K562 (cell line): ENCODE measurements at regions not wholly inside any gene's neighbourhood (a gene's known extent, or its start where the extent isn't known, plus 50 kb on each side); places are given as distances from the start of the nearest gene placed in this dataset.

ENCODE experiments used
- ATAC-seq: fragments of 200-7000 bp; cut with Tn5 transposase; 3 replicates; pipeline ENCODE4 v1.9.1; 2020; ENCODE audit warnings: moderate library complexity
- BruUV-seq: library from RNA; stranded (reverse); fragments of 400-500 nt; replicated peaks from 2 replicates; lab custom pipeline; 2021; lab: Mats Ljungman, UMichigan
- CTCF ChIA-PET: fragments of 300-600 bp; formaldehyde crosslinking; extraction: SDS; loops from one replicate; lab custom pipeline; 2021; ENCODE audit warnings: low intra/inter-chr PET ratio; lab: Yijun Ruan, JAX
- POLR2A ChIA-PET: fragments of 300-600, 350-650 bp; sonication (Branson Sonifier 250); formaldehyde crosslinking; extraction: SDS; loops from one replicate; lab custom pipeline; 2021; ENCODE audit warnings: antibody characterized with exemption, inconsistent platforms; lab: Yijun Ruan, JAX
- DNase-seq, 4 experiments: peaks; one replicate each; pipeline versions ENCODE4 v3.0.0 to v3.0.0-alpha.2; 2011 to 2018; ENCODE audit warnings: low spot score in 3 of 4, mixed read lengths in 3 of 4; ENCODE audit errors: extremely low read depth in 1 of 4
- FAIRE-seq: peaks from 2 replicates; lab custom pipeline; 2011; peaks lifted over from hg19 to GRCh38; lab: Jason Lieb, UNC
- H2AFZ ChIP-seq: 2 replicates; pipeline ENCODE4 v1.6.0; 2011; ENCODE audit warnings: low read depth, low read length, control low read depth, inconsistent platforms
- H3K27ac ChIP-seq: fragments of 200-600 bp; 3 replicates; pipeline ENCODE4 v1.8.0; 2011; ENCODE audit warnings: low read depth, mild to moderate bottlenecking, control low read depth, inconsistent platforms, low read length, moderate library complexity, mixed read lengths; ENCODE audit errors: extremely low read depth
- H3K27me3 ChIP-seq, 2 experiments: fragments of 300-600 bp in 1 of 2; 2 replicates in 1 of 2; 3 replicates in 1 of 2; pipeline versions ENCODE4 v1.6.0 to v1.8.0; 2011; ENCODE audit warnings: inconsistent platforms in 2 of 2, low read length in 2 of 2, mild to moderate bottlenecking in 1 of 2, mixed read lengths in 1 of 2, moderate library complexity in 1 of 2; ENCODE audit not compliant: control insufficient read depth in 2 of 2, insufficient read depth in 2 of 2
- H3K36me3 ChIP-seq: fragments of 300-600 bp; 3 replicates; pipeline ENCODE4 v1.8.0; 2011; ENCODE audit warnings: mild to moderate bottlenecking, low read length, inconsistent platforms; ENCODE audit not compliant: control insufficient read depth, insufficient read depth
- H3K4me1 ChIP-seq, 2 experiments: fragments of 200-600 bp in 1 of 2; replicated peaks in 1 of 2; 2 replicates in 1 of 2; 3 replicates in 1 of 2; pipeline versions ENCODE4 v1.5.1 to v1.8.0; 2011; ENCODE audit warnings: inconsistent platforms in 2 of 2, low read length in 2 of 2, mild to moderate bottlenecking in 1 of 2, mixed read lengths in 1 of 2, moderate library complexity in 1 of 2; ENCODE audit not compliant: control insufficient read depth in 2 of 2, insufficient read depth in 2 of 2
- H3K4me2 ChIP-seq: 2 replicates; pipeline ENCODE4 v1.6.1; 2011; ENCODE audit warnings: low read length, control low read depth, inconsistent platforms, mixed read lengths; ENCODE audit not compliant: insufficient read depth
- H3K4me3 ChIP-seq: fragments of 200-600 bp; sonication (generic), shearing (Covaris generic); 2 replicates; pipeline ENCODE4 v1.5.1; 2016; ENCODE audit warnings: control low read depth, inconsistent platforms
- H3K79me2 ChIP-seq: fragments of 200-600 bp; 3 replicates; pipeline ENCODE4 v1.8.0; 2011; ENCODE audit warnings: low read length, inconsistent platforms; ENCODE audit not compliant: control insufficient read depth, insufficient read depth
- H3K9ac ChIP-seq, 2 experiments: 2 replicates each; pipeline versions ENCODE4 v1.6.0 to v1.6.1; 2011; ENCODE audit warnings: low read depth in 2 of 2, low read length in 2 of 2, control low read depth in 1 of 2, inconsistent platforms in 1 of 2, mild to moderate bottlenecking in 1 of 2, mixed read lengths in 1 of 2; ENCODE audit not compliant: insufficient read depth in 1 of 2
- H3K9me1 ChIP-seq: one replicate; pipeline ENCODE4 v1.6.0; 2011; ENCODE audit warnings: inconsistent platforms, mild to moderate bottlenecking, low read length, moderate library complexity; ENCODE audit not compliant: control insufficient read depth, insufficient read depth
- H3K9me3 ChIP-seq: replicated peaks from 2 replicates; pipeline ENCODE4 v1.5.1; 2011; ENCODE audit warnings: low read depth, low read length, inconsistent platforms; ENCODE audit not compliant: control insufficient read depth, insufficient read depth
- H4K20me1 ChIP-seq: replicated peaks from 2 replicates; pipeline ENCODE4 v1.6.1; 2011; ENCODE audit warnings: low read length, inconsistent platforms, mixed read lengths; ENCODE audit not compliant: control insufficient read depth, insufficient read depth
- BHLHE40 ChIP-seq: IDR thresholded peaks from 2 replicates; pipeline ENCODE4 v1.6.1; 2011; ENCODE audit warnings: low read length, improper control_type of control experiment
- ELF4 ChIP-seq: fragments of 450-650 bp; formaldehyde crosslinking; IDR thresholded peaks from 2 replicates; pipeline ENCODE4 v1.4.0; 2022; ENCODE audit warnings: missing genetic modification characterization
- GTF2E2 ChIP-seq: fragments of 200-800 bp; sonication (Bioruptor generic); IDR thresholded peaks from 2 replicates; pipeline ENCODE4 v1.6.1; 2016; ENCODE audit warnings: missing genetic modification characterization, missing compliant biosample characterization
- MTA2 ChIP-seq: fragments of 450-650 bp; IDR thresholded peaks from 2 replicates; pipeline ENCODE4 v1.6.1; 2016; ENCODE audit warnings: low read depth
- ZNF584 ChIP-seq: fragments of 200-800 bp; sonication (Bioruptor generic); IDR thresholded peaks from 2 replicates; pipeline ENCODE4 v1.6.1; 2016; ENCODE audit warnings: low read depth, mild to moderate bottlenecking, missing genetic modification characterization, missing compliant biosample characterization
- WGBS: fragments of 100-300 bp; shearing (Covaris generic); methylation state at CpG from one replicate; pipeline ENCODE4 v1.1.6; 2016; ENCODE audit warnings: low coverage, mixed read lengths; ENCODE audit not compliant: insufficient coverage; ENCODE audit errors: missing lambda C conversion rate; 5-methylcytosine and 5-hydroxymethylcytosine counted together
- in situ Hi-C: fragments of 300-500 bp; cut with MboI; formaldehyde crosslinking; loops from 4 replicates; pipeline ENCODE4 v1.15.0; 2018; ENCODE audit warnings: inconsistent platforms, mixed read lengths
- intact Hi-C: fragments of 100-400 bp; cut with micrococcal nuclease; formaldehyde crosslinking; loops from 2 replicates; pipeline ENCODE4 v1.14.2; 2022
- TF ChIP-seq, protein P1 (sequence below): fragments of 450-650 bp; IDR thresholded peaks from 2 replicates; pipeline ENCODE4 v1.6.1; 2016; ENCODE audit warnings: missing biosample characterization, missing genetic modification characterization
- TF ChIP-seq, protein P2 (sequence below), 2 experiments: fragments of 450-650 bp; formaldehyde crosslinking in 1 of 2; IDR thresholded peaks; 2 replicates each; pipeline versions ENCODE4 v1.4.0 to v1.6.1; 2014 to 2020; ENCODE audit warnings: mild to moderate bottlenecking in 2 of 2, borderline replicate concordance in 1 of 2, low read depth in 1 of 2

DNA sequence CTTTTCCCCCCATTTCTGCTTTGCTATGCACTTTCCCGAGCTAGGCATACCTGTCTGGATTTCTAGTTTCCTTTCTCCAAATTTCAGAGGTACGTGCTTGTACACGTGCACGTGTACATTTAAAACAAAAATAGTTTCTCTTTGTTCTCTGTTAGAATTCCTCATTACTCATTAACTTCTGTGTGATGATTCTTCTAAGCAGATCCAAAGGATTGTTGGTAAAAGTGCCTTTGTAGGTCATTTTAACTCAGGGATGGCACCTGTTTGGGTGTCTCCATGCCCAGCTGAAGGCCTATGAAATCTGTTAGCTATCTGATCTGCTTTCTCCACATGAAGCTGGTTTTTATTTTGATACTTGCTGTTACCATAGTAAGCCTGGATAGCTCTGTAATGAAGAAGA, 264.3 kb downstream of the LPIN1 start:
- intact Hi-C loops (no loop called here), in situ Hi-C loops (no loop called here)
- no peak overlapping the region for H3K9ac ChIP-seq
- no peak for FAIRE-seq
- H3K9me1 ChIP-seq = no peaks in the 10 kb centered on the region
- H4K20me1 ChIP-seq = no peaks in the 10 kb centered on the region
- H3K27me3 ChIP-seq = no peaks in the 10 kb centered on the region
- POLR2A ChIA-PET = interaction anchor here (0.6 to 1.2 kb wide), 2 partner anchors 11 to 72 kb away, joined by 3 to 4 read pairs; no protein-coding TSS in a partner anchor
- H2AFZ ChIP-seq = no peak overlapping the region
- no peak overlapping the region for H3K27ac ChIP-seq
- no peak overlapping the region for H3K4me3 ChIP-seq
- H3K36me3 ChIP-seq = no peaks in the 10 kb centered on the region
- CTCF ChIA-PET = no interaction called here
- no peaks in the 10 kb centered on the region; a peak in 2 of 5 replicates for H3K4me1 ChIP-seq
- BruUV-seq = no TSS peak
- TF ChIP-seq MTA2 = no peak
- no peak for TF ChIP-seq ELF4 (CRISPR knock-in tag)
- no peak for TF ChIP-seq BHLHE40
- TF ChIP-seq ZNF584 (CRISPR knock-in tag) = no peak
- TF ChIP-seq, protein P1, sequence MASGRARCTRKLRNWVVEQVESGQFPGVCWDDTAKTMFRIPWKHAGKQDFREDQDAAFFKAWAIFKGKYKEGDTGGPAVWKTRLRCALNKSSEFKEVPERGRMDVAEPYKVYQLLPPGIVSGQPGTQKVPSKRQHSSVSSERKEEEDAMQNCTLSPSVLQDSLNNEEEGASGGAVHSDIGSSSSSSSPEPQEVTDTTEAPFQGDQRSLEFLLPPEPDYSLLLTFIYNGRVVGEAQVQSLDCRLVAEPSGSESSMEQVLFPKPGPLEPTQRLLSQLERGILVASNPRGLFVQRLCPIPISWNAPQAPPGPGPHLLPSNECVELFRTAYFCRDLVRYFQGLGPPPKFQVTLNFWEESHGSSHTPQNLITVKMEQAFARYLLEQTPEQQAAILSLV (tag) = no peak
- TF ChIP-seq, protein P2, sequence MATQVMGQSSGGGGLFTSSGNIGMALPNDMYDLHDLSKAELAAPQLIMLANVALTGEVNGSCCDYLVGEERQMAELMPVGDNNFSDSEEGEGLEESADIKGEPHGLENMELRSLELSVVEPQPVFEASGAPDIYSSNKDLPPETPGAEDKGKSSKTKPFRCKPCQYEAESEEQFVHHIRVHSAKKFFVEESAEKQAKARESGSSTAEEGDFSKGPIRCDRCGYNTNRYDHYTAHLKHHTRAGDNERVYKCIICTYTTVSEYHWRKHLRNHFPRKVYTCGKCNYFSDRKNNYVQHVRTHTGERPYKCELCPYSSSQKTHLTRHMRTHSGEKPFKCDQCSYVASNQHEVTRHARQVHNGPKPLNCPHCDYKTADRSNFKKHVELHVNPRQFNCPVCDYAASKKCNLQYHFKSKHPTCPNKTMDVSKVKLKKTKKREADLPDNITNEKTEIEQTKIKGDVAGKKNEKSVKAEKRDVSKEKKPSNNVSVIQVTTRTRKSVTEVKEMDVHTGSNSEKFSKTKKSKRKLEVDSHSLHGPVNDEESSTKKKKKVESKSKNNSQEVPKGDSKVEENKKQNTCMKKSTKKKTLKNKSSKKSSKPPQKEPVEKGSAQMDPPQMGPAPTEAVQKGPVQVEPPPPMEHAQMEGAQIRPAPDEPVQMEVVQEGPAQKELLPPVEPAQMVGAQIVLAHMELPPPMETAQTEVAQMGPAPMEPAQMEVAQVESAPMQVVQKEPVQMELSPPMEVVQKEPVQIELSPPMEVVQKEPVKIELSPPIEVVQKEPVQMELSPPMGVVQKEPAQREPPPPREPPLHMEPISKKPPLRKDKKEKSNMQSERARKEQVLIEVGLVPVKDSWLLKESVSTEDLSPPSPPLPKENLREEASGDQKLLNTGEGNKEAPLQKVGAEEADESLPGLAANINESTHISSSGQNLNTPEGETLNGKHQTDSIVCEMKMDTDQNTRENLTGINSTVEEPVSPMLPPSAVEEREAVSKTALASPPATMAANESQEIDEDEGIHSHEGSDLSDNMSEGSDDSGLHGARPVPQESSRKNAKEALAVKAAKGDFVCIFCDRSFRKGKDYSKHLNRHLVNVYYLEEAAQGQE (IDR thresholded peaks at IDR 0.05; ENCODE audit: borderline replicate concordance) = no peak
- TF ChIP-seq, protein P2 (CRISPR knock-in tag; IDR thresholded peaks at IDR 0.05; ENCODE audit: low read depth) = no peak
- TF ChIP-seq GTF2E2 (tag) = no peak
- TF ChIP-seq, all 486 proteins: peak for 0
- Histone ChIP-seq H3K4me2 (no peak overlapping the region), H3K9me3 (no peaks in the 10 kb centered on the region), H3K79me2 (no peaks in the 10 kb centered on the region)
- DNase-seq (no peak), ATAC-seq (no peak)
- WGBS = 71% methylated on average over 4 of the region's 4 CpGs
